ENCODE measurements at regions not wholly inside any gene's neighbourhood (a gene's known extent, or its start where the extent isn't known, plus 50 kb on each side); places are given as distances from the start of the nearest gene placed in this dataset.

GRCh38 chr16:9268446-9268845 is 177.0 kb downstream of the HAPSTR1 start:
- Mint-ChIP-seq H3K36me3 (no peaks in the 10 kb centered on the region), H3K9me3 (no peaks in the 10 kb centered on the region), H3K27ac (no peak overlapping the region), H3K4me1 (peaks cover 8% of the 10 kb centered on the region), H3K27me3 (ENCODE audit: low read depth) (no peaks in the 10 kb centered on the region; the same call in 1 of the 2 replicates), H3K4me3 (no peak overlapping the region)
- ATAC-seq: no peak
- CTCF ChIA-PET: interaction anchor here (1.1 to 3.8 kb wide), 2 partner anchors 10 to 12 kb away, joined by 4 to 14 read pairs; no protein-coding TSS in a partner anchor
- POLR2A ChIA-PET: no interaction called here
- TF ChIP-seq ZNF219 (CRISPR knock-in tag; IDR thresholded peaks at IDR 0.05; ENCODE audit: borderline replicate concordance) (no peak), IRF2 (CRISPR knock-in tag; IDR thresholded peaks at IDR 0.05; ENCODE audit: borderline replicate concordance, low read depth) (no peak), ZMAT4 (CRISPR knock-in tag; IDR thresholded peaks at IDR 0.05) (no peak), JUN (CRISPR knock-in tag; IDR thresholded peaks at IDR 0.05) (no peak), CREM (CRISPR knock-in tag; IDR thresholded peaks at IDR 0.05) (no peak), CTCF (IDR thresholded peaks at IDR 0.05) (no peak), USF1 (CRISPR knock-in tag; IDR thresholded peaks at IDR 0.05) (no peak)
- TF ChIP-seq, protein P1, sequence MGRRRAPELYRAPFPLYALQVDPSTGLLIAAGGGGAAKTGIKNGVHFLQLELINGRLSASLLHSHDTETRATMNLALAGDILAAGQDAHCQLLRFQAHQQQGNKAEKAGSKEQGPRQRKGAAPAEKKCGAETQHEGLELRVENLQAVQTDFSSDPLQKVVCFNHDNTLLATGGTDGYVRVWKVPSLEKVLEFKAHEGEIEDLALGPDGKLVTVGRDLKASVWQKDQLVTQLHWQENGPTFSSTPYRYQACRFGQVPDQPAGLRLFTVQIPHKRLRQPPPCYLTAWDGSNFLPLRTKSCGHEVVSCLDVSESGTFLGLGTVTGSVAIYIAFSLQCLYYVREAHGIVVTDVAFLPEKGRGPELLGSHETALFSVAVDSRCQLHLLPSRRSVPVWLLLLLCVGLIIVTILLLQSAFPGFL (CRISPR knock-in tag; IDR thresholded peaks at IDR 0.05; ENCODE audit: borderline replicate concordance): no peak
- TF ChIP-seq, protein P2, sequence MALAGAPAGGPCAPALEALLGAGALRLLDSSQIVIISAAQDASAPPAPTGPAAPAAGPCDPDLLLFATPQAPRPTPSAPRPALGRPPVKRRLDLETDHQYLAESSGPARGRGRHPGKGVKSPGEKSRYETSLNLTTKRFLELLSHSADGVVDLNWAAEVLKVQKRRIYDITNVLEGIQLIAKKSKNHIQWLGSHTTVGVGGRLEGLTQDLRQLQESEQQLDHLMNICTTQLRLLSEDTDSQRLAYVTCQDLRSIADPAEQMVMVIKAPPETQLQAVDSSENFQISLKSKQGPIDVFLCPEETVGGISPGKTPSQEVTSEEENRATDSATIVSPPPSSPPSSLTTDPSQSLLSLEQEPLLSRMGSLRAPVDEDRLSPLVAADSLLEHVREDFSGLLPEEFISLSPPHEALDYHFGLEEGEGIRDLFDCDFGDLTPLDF (CRISPR knock-in tag; IDR thresholded peaks at IDR 0.05): no peak
- TF ChIP-seq, protein P3, sequence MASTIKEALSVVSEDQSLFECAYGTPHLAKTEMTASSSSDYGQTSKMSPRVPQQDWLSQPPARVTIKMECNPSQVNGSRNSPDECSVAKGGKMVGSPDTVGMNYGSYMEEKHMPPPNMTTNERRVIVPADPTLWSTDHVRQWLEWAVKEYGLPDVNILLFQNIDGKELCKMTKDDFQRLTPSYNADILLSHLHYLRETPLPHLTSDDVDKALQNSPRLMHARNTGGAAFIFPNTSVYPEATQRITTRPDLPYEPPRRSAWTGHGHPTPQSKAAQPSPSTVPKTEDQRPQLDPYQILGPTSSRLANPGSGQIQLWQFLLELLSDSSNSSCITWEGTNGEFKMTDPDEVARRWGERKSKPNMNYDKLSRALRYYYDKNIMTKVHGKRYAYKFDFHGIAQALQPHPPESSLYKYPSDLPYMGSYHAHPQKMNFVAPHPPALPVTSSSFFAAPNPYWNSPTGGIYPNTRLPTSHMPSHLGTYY (CRISPR knock-in tag; IDR thresholded peaks at IDR 0.05): no peak
- no peak for DNase-seq (ENCODE audit: low spot score)

- H3K9me3 Mint-ChIP-seq: no peaks in the 10 kb centered on the region
- POLR2A ChIA-PET: interaction anchor here (0.5 kb wide), 1 partner anchor 394 kb away, joined by 3 read pairs; no protein-coding TSS in a partner anchor
- no peak for ATAC-seq
Observed at GRCh38 chr16:9270424-9270823, 179.0 kb downstream of the HAPSTR1 start.

More at GRCh38 chr16:9270424-9270823, 179.0 kb downstream of the HAPSTR1 start:
- Mint-ChIP-seq H3K4me1 (peaks cover 5% of the 10 kb centered on the region; the same call in 1 of the 2 replicates), H3K4me3 (no peak overlapping the region), H3K27ac (no peak overlapping the region), H3K27me3 (ENCODE audit: low read depth) (no peaks in the 10 kb centered on the region; the same call in 1 of the 2 replicates), H3K36me3 (no peaks in the 10 kb centered on the region)
- CTCF ChIA-PET: interaction anchor here (0.6 to 3.8 kb wide), 11 partner anchors 10 to 1239 kb away, joined by 3 to 14 read pairs (median 3); no protein-coding TSS in a partner anchor
- TF ChIP-seq GABPB1 (CRISPR knock-in tag; IDR thresholded peaks at IDR 0.05) (no peak), ATF1 (CRISPR knock-in tag; IDR thresholded peaks at IDR 0.05) (no peak), JAZF1 (CRISPR knock-in tag; IDR thresholded peaks at IDR 0.05) (no peak), ATF6 (CRISPR knock-in tag; IDR thresholded peaks at IDR 0.05) (no peak), CBFB (CRISPR knock-in tag; IDR thresholded peaks at IDR 0.05; ENCODE audit: low read depth) (no peak), ZMAT4 (CRISPR knock-in tag; IDR thresholded peaks at IDR 0.05) (no peak), RELA (CRISPR knock-in tag; IDR thresholded peaks at IDR 0.05; ENCODE audit: borderline replicate concordance) (no peak), NR2C2 (CRISPR knock-in tag; IDR thresholded peaks at IDR 0.05) (no peak)
- TF ChIP-seq, protein P3 (CRISPR knock-in tag; IDR thresholded peaks at IDR 0.05): no peak
- TF ChIP-seq, protein P4, sequence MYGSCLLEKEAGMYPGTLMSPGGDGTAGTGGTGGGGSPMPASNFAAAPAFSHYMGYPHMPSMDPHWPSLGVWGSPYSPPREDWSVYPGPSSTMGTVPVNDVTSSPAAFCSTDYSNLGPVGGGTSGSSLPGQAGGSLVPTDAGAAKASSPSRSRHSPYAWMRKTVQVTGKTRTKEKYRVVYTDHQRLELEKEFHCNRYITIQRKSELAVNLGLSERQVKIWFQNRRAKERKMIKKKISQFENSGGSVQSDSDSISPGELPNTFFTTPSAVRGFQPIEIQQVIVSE (CRISPR knock-in tag; IDR thresholded peaks at IDR 0.05; ENCODE audit: borderline replicate concordance): no peak
- TF ChIP-seq, protein P5, sequence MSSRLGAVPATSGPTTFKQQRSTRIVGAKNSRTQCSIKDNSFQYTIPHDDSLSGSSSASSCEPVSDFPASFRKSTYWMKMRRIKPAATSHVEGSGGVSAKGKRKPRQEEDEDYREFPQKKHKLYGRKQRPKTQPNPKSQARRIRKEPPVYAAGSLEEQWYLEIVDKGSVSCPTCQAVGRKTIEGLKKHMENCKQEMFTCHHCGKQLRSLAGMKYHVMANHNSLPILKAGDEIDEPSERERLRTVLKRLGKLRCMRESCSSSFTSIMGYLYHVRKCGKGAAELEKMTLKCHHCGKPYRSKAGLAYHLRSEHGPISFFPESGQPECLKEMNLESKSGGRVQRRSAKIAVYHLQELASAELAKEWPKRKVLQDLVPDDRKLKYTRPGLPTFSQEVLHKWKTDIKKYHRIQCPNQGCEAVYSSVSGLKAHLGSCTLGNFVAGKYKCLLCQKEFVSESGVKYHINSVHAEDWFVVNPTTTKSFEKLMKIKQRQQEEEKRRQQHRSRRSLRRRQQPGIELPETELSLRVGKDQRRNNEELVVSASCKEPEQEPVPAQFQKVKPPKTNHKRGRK (CRISPR knock-in tag; IDR thresholded peaks at IDR 0.05; ENCODE audit: borderline replicate concordance): no peak
- no peak for DNase-seq (ENCODE audit: low spot score)

Data from WTC11 (cell line).